ENCODE measurements at regions not wholly inside any gene's neighbourhood (a gene's known extent, or its start where the extent isn't known, plus 50 kb on each side); places are given as distances from the start of the nearest gene placed in this dataset.
"Not testable (repeated sequence)": the region's sequence is repeated elsewhere in the genome, so short reads cannot be mapped to it uniquely, and the experiment has no call there.

DNA sequence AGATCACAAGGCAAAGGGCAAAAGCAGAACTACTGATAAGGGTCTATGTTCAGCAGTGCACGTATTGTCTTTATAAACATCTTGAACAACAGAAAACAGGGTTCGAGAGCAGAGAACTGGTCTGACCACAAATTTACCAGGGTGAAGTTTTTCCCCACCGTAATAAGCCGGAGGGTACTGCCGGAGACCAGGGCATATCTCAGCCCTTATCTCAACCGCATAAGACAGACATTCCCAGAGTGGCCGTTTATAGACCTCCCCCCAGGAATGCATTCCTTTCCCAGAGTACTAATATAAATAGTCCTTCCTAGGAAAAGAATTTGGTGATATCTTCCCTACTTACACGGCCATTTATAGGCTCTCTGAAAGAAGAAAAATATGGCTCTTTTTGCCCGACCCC lies 71.0 kb downstream of the UGT2B4 start:
- not testable (repeated sequence) for TF ChIP-seq SP1 (IDR thresholded peaks at IDR 0.05); FOXM1 (IDR thresholded peaks at IDR 0.05; ENCODE audit: borderline replicate concordance)

Data from HEK293T (cell line).